ENCODE measurements at regions not wholly inside any gene's neighbourhood (a gene's known extent, or its start where the extent isn't known, plus 50 kb on each side); places are given as distances from the start of the nearest gene placed in this dataset.

DNA sequence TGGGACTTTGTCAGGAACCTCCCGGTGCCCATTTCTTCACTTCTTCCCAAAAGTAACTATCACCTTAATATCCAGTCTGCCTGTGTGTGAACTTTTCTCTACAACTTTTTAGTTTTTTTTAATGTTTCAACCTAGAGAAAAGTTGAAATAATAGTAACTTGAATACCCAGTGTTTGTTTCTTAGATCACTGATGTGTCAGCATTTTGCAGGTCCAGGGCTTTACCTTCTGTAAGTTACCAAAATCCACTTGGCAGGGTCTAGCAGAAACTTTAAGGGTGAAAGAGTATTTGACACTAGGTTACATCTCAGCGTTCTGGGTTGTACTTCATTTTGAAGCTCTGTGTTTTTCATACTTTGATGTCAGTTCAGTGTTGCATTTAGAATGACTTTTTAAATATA is 372.7 kb downstream of the ARL4A start:
- Histone ChIP-seq H3K4me3 (no peak overlapping the region), H3K4me1 (peaks cover 0 to 34% (median 4%) of the 10 kb centered on the region in 12 donors), H3K27ac (no peak overlapping the region), H3K36me3 (no peaks in the 10 kb centered on the region), H3K27me3 (no peaks in the 10 kb centered on the region), H3K9me3 (no peaks in the 10 kb centered on the region)
- TF ChIP-seq, protein P1, sequence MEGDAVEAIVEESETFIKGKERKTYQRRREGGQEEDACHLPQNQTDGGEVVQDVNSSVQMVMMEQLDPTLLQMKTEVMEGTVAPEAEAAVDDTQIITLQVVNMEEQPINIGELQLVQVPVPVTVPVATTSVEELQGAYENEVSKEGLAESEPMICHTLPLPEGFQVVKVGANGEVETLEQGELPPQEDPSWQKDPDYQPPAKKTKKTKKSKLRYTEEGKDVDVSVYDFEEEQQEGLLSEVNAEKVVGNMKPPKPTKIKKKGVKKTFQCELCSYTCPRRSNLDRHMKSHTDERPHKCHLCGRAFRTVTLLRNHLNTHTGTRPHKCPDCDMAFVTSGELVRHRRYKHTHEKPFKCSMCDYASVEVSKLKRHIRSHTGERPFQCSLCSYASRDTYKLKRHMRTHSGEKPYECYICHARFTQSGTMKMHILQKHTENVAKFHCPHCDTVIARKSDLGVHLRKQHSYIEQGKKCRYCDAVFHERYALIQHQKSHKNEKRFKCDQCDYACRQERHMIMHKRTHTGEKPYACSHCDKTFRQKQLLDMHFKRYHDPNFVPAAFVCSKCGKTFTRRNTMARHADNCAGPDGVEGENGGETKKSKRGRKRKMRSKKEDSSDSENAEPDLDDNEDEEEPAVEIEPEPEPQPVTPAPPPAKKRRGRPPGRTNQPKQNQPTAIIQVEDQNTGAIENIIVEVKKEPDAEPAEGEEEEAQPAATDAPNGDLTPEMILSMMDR (IDR thresholded peaks at IDR 0.05), result no peak
- TF ChIP-seq POLR2A (IDR thresholded peaks at IDR 0.05), result no peak
- intact Hi-C loops (cut with DNase I), result no loop called here
- ATAC-seq (no peak), DNase-seq (no peak)
- WGBS, 4 donors, result 89 to 96% (median 95%) methylated on average over 2 of the region's 2 CpGs

DNA sequence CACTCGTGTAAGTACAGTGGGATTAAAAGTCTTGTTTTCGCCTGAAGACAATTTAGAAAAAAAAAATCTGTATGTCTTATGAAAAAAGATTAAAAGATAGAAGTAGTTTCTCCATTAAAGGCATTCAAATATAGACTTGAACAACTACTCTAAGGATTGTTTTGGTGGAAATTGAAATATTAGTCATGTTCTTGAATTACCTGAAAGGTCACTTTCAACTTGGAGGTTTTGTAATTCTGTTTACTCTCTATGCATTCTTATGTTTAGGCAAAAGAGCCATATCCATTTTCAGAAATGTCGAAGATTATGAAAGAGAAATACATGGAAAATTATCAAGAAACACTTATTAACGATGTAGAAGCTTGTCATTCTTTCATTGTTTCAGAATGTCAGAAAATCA is 373.7 kb downstream of the ARL4A start:
- H3K27me3 ChIP-seq, result no peaks in the 10 kb centered on the region

DNA sequence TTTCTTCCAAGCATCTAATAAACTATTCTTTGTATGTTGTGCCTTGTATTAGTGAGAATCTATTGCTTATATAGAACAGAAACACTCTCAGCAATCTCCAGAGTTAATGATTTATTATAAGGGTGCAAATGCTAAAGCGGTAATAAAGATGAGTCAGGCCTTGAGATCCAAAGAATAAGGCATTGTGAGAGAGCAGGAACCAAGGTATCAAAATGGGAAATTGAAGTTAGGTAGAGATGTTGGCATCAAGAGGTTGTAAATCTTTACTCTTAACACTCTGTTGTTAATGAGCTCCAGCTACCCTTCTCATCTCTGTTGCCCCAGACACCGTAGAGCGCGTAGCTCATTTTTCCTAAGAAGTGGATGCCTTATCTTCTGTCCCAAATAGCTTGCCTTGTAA is 375.2 kb downstream of the ARL4A start:
- Histone ChIP-seq H3K27ac (no peak overlapping the region), H3K9me3 (no peaks in the 10 kb centered on the region), H3K4me1 (peaks cover 0 to 10% (median 0%) of the 10 kb centered on the region in 12 donors), H3K27me3 (no peaks in the 10 kb centered on the region), H3K4me3 (no peak overlapping the region), H3K36me3 (no peaks in the 10 kb centered on the region)
- ATAC-seq (no peak), DNase-seq (no peak)
- TF ChIP-seq, protein P1 (IDR thresholded peaks at IDR 0.05), result no peak
- no peak for TF ChIP-seq POLR2A (IDR thresholded peaks at IDR 0.05)
- intact Hi-C loops (cut with DNase I), result no loop called here
- 87 to 97% (median 94%) methylated on average over 4 of the region's 4 CpGs for WGBS, 4 donors

More for the DNA sequence above, 373.7 kb downstream of the ARL4A start:
- TF ChIP-seq, protein P1 (IDR thresholded peaks at IDR 0.05), result no peak
- TF ChIP-seq POLR2A (IDR thresholded peaks at IDR 0.05), result no peak
- H3K36me3 ChIP-seq, result no peaks in the 10 kb centered on the region
- no peak overlapping the region for H3K27ac ChIP-seq
- no peak overlapping the region for H3K4me3 ChIP-seq
- DNase-seq (no peak), ATAC-seq (no peak)
- peaks cover 0 to 25% (median 4%) of the 10 kb centered on the region in 12 donors for H3K4me1 ChIP-seq
- 85 to 89% (median 87%) methylated on average over 4 of the region's 4 CpGs for WGBS, 4 donors
- no peaks in the 10 kb centered on the region for H3K9me3 ChIP-seq
- intact Hi-C loops (cut with DNase I), result no loop called here

DNA sequence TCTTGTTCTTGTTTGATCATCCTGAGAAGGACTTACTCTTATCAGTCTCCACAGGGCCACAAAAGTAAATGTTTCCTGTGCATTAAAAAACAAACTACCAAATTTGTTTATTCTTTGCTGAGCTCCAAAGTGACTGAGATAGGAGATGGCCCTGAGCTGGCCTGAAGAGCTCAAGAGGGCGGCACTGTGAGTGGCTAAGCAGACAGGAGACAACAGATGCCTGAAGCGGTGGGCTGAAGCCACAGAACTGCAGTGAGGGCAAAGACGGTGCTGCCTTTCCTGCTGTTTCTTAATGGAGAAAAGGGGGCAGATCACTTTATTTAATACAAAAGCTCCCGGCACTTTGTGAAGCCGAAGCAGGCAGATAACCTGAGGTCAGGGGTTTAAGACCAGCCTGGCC is 379.6 kb downstream of the ARL4A start:
- Histone ChIP-seq H3K27me3 (no peaks in the 10 kb centered on the region), H3K27ac (no peak overlapping the region), H3K9me3 (no peaks in the 10 kb centered on the region), H3K4me3 (no peak overlapping the region), H3K36me3 (no peaks in the 10 kb centered on the region), H3K4me1 (peaks cover 0 to 2% (median 0%) of the 10 kb centered on the region in 12 donors)
- 65 to 82% (median 78%) methylated on average over 5 of the region's 5 CpGs for WGBS, 4 donors
- intact Hi-C loops (cut with DNase I), result no loop called here
- no peak for TF ChIP-seq POLR2A (IDR thresholded peaks at IDR 0.05)
- TF ChIP-seq, protein P1 (IDR thresholded peaks at IDR 0.05), result no peak
- ATAC-seq (no peak), DNase-seq (no peak)

All from heart left ventricle (tissue), 16 donors.